ENCODE measurements at regions not wholly inside any gene's neighbourhood (a gene's known extent, or its start where the extent isn't known, plus 50 kb on each side); places are given as distances from the start of the nearest gene placed in this dataset.

DNA sequence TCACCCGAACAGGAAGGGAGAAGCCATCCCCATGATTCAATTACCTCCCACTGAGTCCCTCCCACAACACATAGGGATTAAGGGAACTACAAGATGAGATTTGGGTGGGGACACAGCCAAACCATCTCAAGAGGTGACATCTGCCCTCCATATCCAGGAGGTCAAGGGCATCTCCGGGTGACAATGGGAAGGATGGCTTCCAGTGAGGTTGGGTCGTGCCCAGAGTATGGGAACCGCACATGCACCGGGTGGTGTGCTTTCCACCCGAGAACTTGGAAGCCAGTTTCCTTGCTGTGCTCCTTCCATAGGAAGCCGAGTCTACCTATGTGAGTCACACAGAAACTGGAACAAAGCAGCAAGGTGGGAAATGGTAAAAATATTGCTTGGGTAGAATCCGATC lies 216.9 kb upstream of the SALL3 start:
- no peak for TF ChIP-seq CSRNP3 (CRISPR knock-in tag; IDR thresholded peaks at IDR 0.05)
- TF ChIP-seq ZFP30 (CRISPR knock-in tag; IDR thresholded peaks at IDR 0.05), result no peak
- no peak for TF ChIP-seq PPARA (CRISPR knock-in tag; IDR thresholded peaks at IDR 0.05; ENCODE audit: borderline replicate concordance)
- TF ChIP-seq ISL1 (CRISPR knock-in tag; IDR thresholded peaks at IDR 0.05), result no peak
- TF ChIP-seq TOX (CRISPR knock-in tag; IDR thresholded peaks at IDR 0.05; ENCODE audit: borderline replicate concordance), result no peak
- TF ChIP-seq ESRRG (CRISPR knock-in tag; IDR thresholded peaks at IDR 0.05), result no peak
- TF ChIP-seq, protein P1, sequence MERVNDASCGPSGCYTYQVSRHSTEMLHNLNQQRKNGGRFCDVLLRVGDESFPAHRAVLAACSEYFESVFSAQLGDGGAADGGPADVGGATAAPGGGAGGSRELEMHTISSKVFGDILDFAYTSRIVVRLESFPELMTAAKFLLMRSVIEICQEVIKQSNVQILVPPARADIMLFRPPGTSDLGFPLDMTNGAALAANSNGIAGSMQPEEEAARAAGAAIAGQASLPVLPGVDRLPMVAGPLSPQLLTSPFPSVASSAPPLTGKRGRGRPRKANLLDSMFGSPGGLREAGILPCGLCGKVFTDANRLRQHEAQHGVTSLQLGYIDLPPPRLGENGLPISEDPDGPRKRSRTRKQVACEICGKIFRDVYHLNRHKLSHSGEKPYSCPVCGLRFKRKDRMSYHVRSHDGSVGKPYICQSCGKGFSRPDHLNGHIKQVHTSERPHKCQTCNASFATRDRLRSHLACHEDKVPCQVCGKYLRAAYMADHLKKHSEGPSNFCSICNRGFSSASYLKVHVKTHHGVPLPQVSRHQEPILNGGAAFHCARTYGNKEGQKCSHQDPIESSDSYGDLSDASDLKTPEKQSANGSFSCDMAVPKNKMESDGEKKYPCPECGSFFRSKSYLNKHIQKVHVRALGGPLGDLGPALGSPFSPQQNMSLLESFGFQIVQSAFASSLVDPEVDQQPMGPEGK (CRISPR knock-in tag; IDR thresholded peaks at IDR 0.05; ENCODE audit: borderline replicate concordance), result no peak
- TF ChIP-seq ZNF8 (CRISPR knock-in tag; IDR thresholded peaks at IDR 0.05), result no peak
- TF ChIP-seq RARB (CRISPR knock-in tag; IDR thresholded peaks at IDR 0.05), result no peak
- no peak for TF ChIP-seq BACH2 (CRISPR knock-in tag; IDR thresholded peaks at IDR 0.05; ENCODE audit: borderline replicate concordance)
- no peak for TF ChIP-seq SNAI2 (CRISPR knock-in tag; IDR thresholded peaks at IDR 0.05)
- no peak for TF ChIP-seq ARNTL (CRISPR knock-in tag; IDR thresholded peaks at IDR 0.05; ENCODE audit: borderline replicate concordance, low read depth)
- no peak for TF ChIP-seq ZFP3 (CRISPR knock-in tag; IDR thresholded peaks at IDR 0.05)
- no peak for TF ChIP-seq ZNF565 (CRISPR knock-in tag; conservative IDR thresholded peaks at IDR 0.05; ENCODE audit: low read depth)
